IMR-90 (cell line): ENCODE measurements at regions not wholly inside any gene's neighbourhood (a gene's known extent, or its start where the extent isn't known, plus 50 kb on each side); places are given as distances from the start of the nearest gene placed in this dataset.

Experiments
- ATAC-seq: fragments of 200-7000 bp; cut with Tn5 transposase; 2 replicates; pipeline ENCODE4 v1.9.1; 2020; ENCODE audit warnings: low read depth, mild to moderate bottlenecking, moderate library complexity
- BruUV-seq: library from RNA; stranded (reverse); fragments of 400-500 nt; replicated peaks from 2 replicates; lab custom pipeline; 2021; lab: Mats Ljungman, UMichigan
- CTCF ChIA-PET: fragments of 300-600 bp; formaldehyde crosslinking; extraction: SDS; loops from one replicate; lab custom pipeline; 2021; ENCODE audit warnings: antibody characterized with exemption; lab: Yijun Ruan, JAX
- POLR2A ChIA-PET: fragments of 300-600 bp; sonication (Branson Sonifier 250); formaldehyde crosslinking; loops from one replicate; lab custom pipeline; 2022; ENCODE audit warnings: antibody characterized with exemption; ENCODE audit not compliant: unreplicated experiment; lab: Charles Lee
- DNase-seq: peaks from one replicate; pipeline ENCODE4 v3.0.0; 2013
- H2AFZ ChIP-seq: replicated peaks from 2 replicates; pipeline ENCODE3; 2013; ENCODE audit warnings: low read length, mild to moderate bottlenecking; ENCODE audit not compliant: poor library complexity
- H2AK5ac ChIP-seq: 2 replicates; pipeline ENCODE4 v1.6.1; 2013; ENCODE audit warnings: low read depth, low read length, inconsistent platforms
- H2AK9ac ChIP-seq: replicated peaks from 2 replicates; pipeline ENCODE3; 2013; ENCODE audit warnings: mild to moderate bottlenecking, low read depth, low read length, moderate library complexity; ENCODE audit not compliant: poor library complexity
- H2BK120ac ChIP-seq: 2 replicates; pipeline ENCODE4 v1.6.1; 2013; ENCODE audit warnings: low read depth, low read length, inconsistent platforms
- H2BK15ac ChIP-seq: 3 replicates; pipeline ENCODE4 v1.6.1; 2013; ENCODE audit warnings: low read depth, low read length, inconsistent platforms
- H2BK20ac ChIP-seq: 2 replicates; pipeline ENCODE4 v1.6.1; 2013; ENCODE audit warnings: low read depth, mild to moderate bottlenecking, inconsistent platforms, low read length, moderate library complexity
- H2BK5ac ChIP-seq: 2 replicates; pipeline ENCODE4 v1.6.1; 2013; ENCODE audit warnings: mild to moderate bottlenecking, low read depth, low read length, inconsistent platforms; ENCODE audit not compliant: poor library complexity, severe bottlenecking
- H3K14ac ChIP-seq: replicated peaks from 2 replicates; pipeline ENCODE4 v1.6.1; 2013; ENCODE audit warnings: low read depth, low read length, inconsistent platforms
- H3K18ac ChIP-seq: 2 replicates; pipeline ENCODE4 v1.6.1; 2013; ENCODE audit warnings: low read depth, low read length, control low read depth
- H3K23ac ChIP-seq: 2 replicates; pipeline ENCODE4 v1.6.1; 2013; ENCODE audit warnings: low read depth, low read length, inconsistent platforms
- H3K27ac ChIP-seq: 2 replicates; pipeline ENCODE4 v1.5.1; 2013; ENCODE audit warnings: mild to moderate bottlenecking, control low read depth, low read length; ENCODE audit not compliant: insufficient read depth
- H3K27me3 ChIP-seq: 2 replicates; pipeline ENCODE4 v1.6.1; 2013; ENCODE audit warnings: low read length; ENCODE audit not compliant: control insufficient read depth, insufficient read depth
- H3K36me3 ChIP-seq: 2 replicates; pipeline ENCODE4 v1.6.1; 2013; ENCODE audit warnings: low read length, mixed read lengths; ENCODE audit not compliant: control insufficient read depth, insufficient read depth
- H3K4ac ChIP-seq: 2 replicates; pipeline ENCODE4 v1.6.1; 2013; ENCODE audit warnings: low read depth, low read length, inconsistent platforms
- H3K4me1 ChIP-seq: 2 replicates; pipeline ENCODE4 v1.6.1; 2013; ENCODE audit warnings: low read length, mixed read lengths; ENCODE audit not compliant: control insufficient read depth, insufficient read depth
- H3K4me2 ChIP-seq: 2 replicates; pipeline ENCODE4 v1.6.1; 2013; ENCODE audit warnings: low read depth, mild to moderate bottlenecking, control low read depth, low read length, moderate library complexity
- H3K4me3 ChIP-seq: 2 replicates; pipeline ENCODE4 v1.5.1; 2013; ENCODE audit warnings: low read depth, mild to moderate bottlenecking, control low read depth, low read length, moderate library complexity; ENCODE audit not compliant: insufficient read depth
- H3K56ac ChIP-seq: 2 replicates; pipeline ENCODE4 v1.6.1; 2013; ENCODE audit warnings: low read length, inconsistent platforms; ENCODE audit not compliant: insufficient read depth; ENCODE audit errors: extremely low read depth
- H3K79me1 ChIP-seq, 2 experiments: 2 replicates each; pipeline ENCODE4 v1.6.1; 2013; ENCODE audit warnings: low read length in 2 of 2, inconsistent platforms in 1 of 2, low read depth in 1 of 2
- H3K9ac ChIP-seq: 2 replicates; pipeline ENCODE4 v1.6.1; 2013; ENCODE audit warnings: low read depth, low read length, control low read depth
- H3K9me1 ChIP-seq: 2 replicates; pipeline ENCODE4 v1.6.1; 2013; ENCODE audit warnings: low read length, inconsistent platforms; ENCODE audit not compliant: insufficient read depth
- H3K9me3 ChIP-seq: 2 replicates; pipeline ENCODE4 v1.6.1; 2013; ENCODE audit warnings: low read length; ENCODE audit not compliant: control insufficient read depth, insufficient read depth
- H4K20me1 ChIP-seq: 2 replicates; pipeline ENCODE4 v1.6.1; 2013; ENCODE audit warnings: low read length, inconsistent platforms; ENCODE audit not compliant: insufficient read depth
- H4K5ac ChIP-seq: 2 replicates; pipeline ENCODE4 v1.6.1; 2013; ENCODE audit warnings: mild to moderate bottlenecking, low read depth, low read length, control low read depth
- H4K8ac ChIP-seq, 2 experiments: 2 replicates each; pipeline ENCODE4 v1.6.1; 2013; ENCODE audit warnings: low read depth in 2 of 2, low read length in 2 of 2, control low read depth in 1 of 2, inconsistent platforms in 1 of 2
- H4K91ac ChIP-seq: 2 replicates; pipeline ENCODE4 v1.6.1; 2013; ENCODE audit warnings: low read depth, low read length, inconsistent platforms; ENCODE audit not compliant: insufficient read depth
- BHLHE40 ChIP-seq: fragments of 150-350 bp; IDR thresholded peaks from 2 replicates; pipeline ENCODE4 v1.6.1; 2016; ENCODE audit warnings: mild to moderate bottlenecking, low read depth, low read length
- CHD1 ChIP-seq: IDR thresholded peaks from 2 replicates; pipeline ENCODE4 v1.6.1; 2012; ENCODE audit warnings: low read depth, low read length, improper control_type of control experiment
- MAFK ChIP-seq: IDR thresholded peaks from 2 replicates; pipeline ENCODE4 v1.6.1; 2012; ENCODE audit warnings: low read depth, low read length, improper control_type of control experiment
- RCOR1 ChIP-seq: IDR thresholded peaks from 2 replicates; pipeline ENCODE4 v1.6.1; 2012; ENCODE audit warnings: mild to moderate bottlenecking, low read length, improper control_type of control experiment; ENCODE audit not compliant: insufficient replicate concordance
- WGBS, 2 experiments: methylation state at CpG; one replicate each; pipeline versions ENCODE4 v1.1.5 to v1.1.7; 2013; ENCODE audit warnings: missing lambda C conversion rate in 2 of 2; ENCODE audit not compliant: insufficient read length in 1 of 2; ENCODE audit errors: extremely low coverage in 2 of 2; 5-methylcytosine and 5-hydroxymethylcytosine counted together
- dilution Hi-C: fragments of 300-500 bp; cut with HindIII; formaldehyde crosslinking; loops from one replicate; pipeline ENCODE4 v1.14.3; 2018; ENCODE audit warnings: low sequenced_read_pairs; ENCODE audit not compliant: unreplicated experiment
- in situ Hi-C: fragments of 300-500 bp; cut with MboI; formaldehyde crosslinking; loops from 3 replicates; pipeline ENCODE4 v1.14.3; 2019; ENCODE audit warnings: low sequenced_read_pairs, inconsistent platforms, mixed read lengths
- intact Hi-C: fragments of 100-400 bp; cut with micrococcal nuclease; formaldehyde crosslinking; loops from 2 replicates; pipeline ENCODE4 v1.10.0; 2022

GRCh38 chr6:14642842-14643241, 525.3 kb downstream of the CD83 start:
- TF ChIP-seq BHLHE40 (no peak), CHD1 (no peak), MAFK (no peak), RCOR1 (no peak)
- ATAC-seq (no peak), DNase-seq (no peak)
- Histone ChIP-seq H3K4me3 (no peak overlapping the region), H3K27ac (no peak overlapping the region), H2BK120ac (no peak overlapping the region), H3K18ac (no peak overlapping the region), H3K9me3 (no peaks in the 10 kb centered on the region), H3K4me1 (peaks cover 10% of the 10 kb centered on the region), H3K23ac (no peak overlapping the region), H3K36me3 (no peaks in the 10 kb centered on the region), H4K91ac (no peak overlapping the region), H4K5ac (no peak overlapping the region), H2BK5ac (no peak overlapping the region), H2BK15ac (no peak overlapping the region), H3K56ac (no peak overlapping the region), H3K27me3 (peaks cover 2% of the 10 kb centered on the region; the same call in 1 of the 2 replicates), H2AFZ (no peak overlapping the region), H3K79me1 (no peaks in the 10 kb centered on the region), H3K14ac (no peak overlapping the region), H4K8ac (no peak overlapping the region), H3K9me1 (no peaks in the 10 kb centered on the region), H4K20me1 (no peaks in the 10 kb centered on the region), H3K4me2 (no peak overlapping the region), H2AK9ac (no peak overlapping the region), H3K9ac (no peak overlapping the region), H3K4ac (no peak overlapping the region), H2AK5ac (no peak overlapping the region), H2BK20ac (no peak overlapping the region)
- in situ Hi-C loops, result no loop called here
- POLR2A ChIA-PET, result no interaction called here
- BruUV-seq, result no TSS peak
- WGBS, 2 experiments, result no CpG with 5 or more reads among the region's 2 CpGs
- intact Hi-C loops, result no loop called here
- CTCF ChIA-PET, result no interaction called here
- dilution Hi-C loops, result no loop called here
